ENCODE measurements at regions not wholly inside any gene's neighbourhood (a gene's known extent, or its start where the extent isn't known, plus 50 kb on each side); places are given as distances from the start of the nearest gene placed in this dataset.

DNA sequence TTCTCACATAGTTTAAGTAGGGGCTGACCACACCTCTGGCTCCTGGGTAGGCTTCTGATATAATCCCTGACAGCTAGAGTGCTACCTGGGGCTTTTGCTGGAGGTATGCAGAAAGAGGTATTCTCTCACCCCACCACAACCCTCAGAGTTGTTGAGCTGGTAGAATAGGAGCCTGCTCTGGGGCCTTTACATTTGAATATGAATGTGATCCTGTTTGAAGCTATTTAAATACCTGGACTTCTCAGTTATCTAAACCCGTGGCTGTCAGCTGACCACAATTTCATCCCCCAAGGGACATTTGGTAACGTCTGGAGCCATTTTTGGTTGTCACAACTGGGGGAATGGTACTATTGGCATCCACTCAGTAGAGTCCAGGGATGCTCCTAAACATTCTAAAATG, 669.1 kb downstream of the SATB2 start:
- ChIA-PET CTCF (interaction anchor here (1.3 kb wide), 1 partner anchor 9 kb away, joined by 4 read pairs; no protein-coding TSS in a partner anchor), POLR2A (no interaction called here)
- H3K4me1 ChIP-seq (ENCODE audit: control insufficient read depth in 1 of 2, insufficient read depth in 2 of 2, low read depth in 1 of 2, low read length in 1 of 2) = no peaks in the 10 kb centered on the region
- no peak overlapping the region for H3K4me3 ChIP-seq (ENCODE audit: low read depth in 2 of 2, low read length in 1 of 2)
- WGBS (ENCODE audit: low lambda C conversion rate) = 0% methylated on average over 2 of the region's 2 CpGs
- no peaks in the 10 kb centered on the region for H3F3A ChIP-seq (replicated peaks; ENCODE audit: insufficient read depth)
- no peaks in the 10 kb centered on the region for H3K36me3 ChIP-seq (replicated peaks in 1 of 2; ENCODE audit: control insufficient read depth in 1 of 2, insufficient read depth in 2 of 2, low read length in 1 of 2)
- no peak overlapping the region for H2AFZ ChIP-seq (ENCODE audit: low read depth)
- no peaks in the 10 kb centered on the region for H3K9me2 ChIP-seq
- H3K27ac ChIP-seq (ENCODE audit: low read depth in 2 of 2, low read length in 1 of 2) = no peak overlapping the region
- H3K79me2 ChIP-seq (ENCODE audit: insufficient read depth) = no peaks in the 10 kb centered on the region
- no peak overlapping the region for H3K4me2 ChIP-seq
- no peak for DNase-seq
- no peak for TF ChIP-seq PBX3 (IDR thresholded peaks at IDR 0.05)
- no peak for TF ChIP-seq USF1 (IDR thresholded peaks at IDR 0.05; ENCODE audit: borderline replicate concordance, low read depth)
- TF ChIP-seq ELF1 (IDR thresholded peaks at IDR 0.05) = no peak
- no peak for TF ChIP-seq TAF1 (IDR thresholded peaks at IDR 0.05; ENCODE audit: borderline replicate concordance, low read depth, low read length)
- TF ChIP-seq MAX (IDR thresholded peaks at IDR 0.05; ENCODE audit: low read depth) = no peak
- TF ChIP-seq ZBTB33 (IDR thresholded peaks at IDR 0.05; ENCODE audit: borderline replicate concordance, low read depth) = no peak
- TF ChIP-seq NRF1 (IDR thresholded peaks at IDR 0.05; ENCODE audit: low read depth, low read length) = no peak
- no peak for TF ChIP-seq MEF2A (IDR thresholded peaks at IDR 0.05; ENCODE audit: borderline replicate concordance, low read depth)
- H3K27me3 ChIP-seq (ENCODE audit: insufficient read depth) = no peaks in the 10 kb centered on the region
- H4K20me1 ChIP-seq (ENCODE audit: insufficient read depth) = no peaks in the 10 kb centered on the region
- no peaks in the 10 kb centered on the region for H3K9me3 ChIP-seq
- no peak overlapping the region for H3K9ac ChIP-seq

DNA sequence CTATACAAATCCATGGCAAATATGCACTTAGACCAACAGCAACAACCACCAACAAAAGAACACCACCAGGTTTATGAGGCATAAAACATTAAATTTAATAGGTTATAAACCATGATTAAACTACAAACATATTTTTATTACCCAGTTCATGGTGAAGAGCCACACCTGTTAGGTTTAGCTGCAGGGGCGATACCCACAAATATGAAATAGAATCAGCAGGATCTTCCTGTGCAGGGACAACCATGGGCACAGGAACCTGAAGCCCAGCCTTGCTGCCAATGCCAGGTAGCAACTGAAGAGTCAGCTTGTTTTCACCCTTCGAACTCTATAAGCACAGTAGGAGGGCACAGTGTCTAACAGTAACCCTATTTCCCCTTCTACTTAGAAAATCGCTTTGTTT, 675.0 kb downstream of the SATB2 start:
- H3K27me3 ChIP-seq (ENCODE audit: insufficient read depth) = no peaks in the 10 kb centered on the region
- no peak overlapping the region for H3K4me3 ChIP-seq (ENCODE audit: low read depth in 2 of 2, low read length in 1 of 2)
- H3K9me3 ChIP-seq = no peaks in the 10 kb centered on the region
- no peaks in the 10 kb centered on the region for H3K79me2 ChIP-seq (ENCODE audit: insufficient read depth)
- H3K4me1 ChIP-seq (ENCODE audit: control insufficient read depth in 1 of 2, insufficient read depth in 2 of 2, low read depth in 1 of 2, low read length in 1 of 2) = no peaks in the 10 kb centered on the region
- no peak overlapping the region for H3K9ac ChIP-seq
- no peak overlapping the region for H3K4me2 ChIP-seq
- no peaks in the 10 kb centered on the region for H4K20me1 ChIP-seq (ENCODE audit: insufficient read depth)
- no peak overlapping the region for H3K27ac ChIP-seq (ENCODE audit: low read depth in 2 of 2, low read length in 1 of 2)
- ChIA-PET POLR2A (no interaction called here), CTCF (no interaction called here)
- no peaks in the 10 kb centered on the region for H3F3A ChIP-seq (replicated peaks; ENCODE audit: insufficient read depth)
- DNase-seq = no peak
- no peaks in the 10 kb centered on the region for H3K36me3 ChIP-seq (replicated peaks in 1 of 2; ENCODE audit: control insufficient read depth in 1 of 2, insufficient read depth in 2 of 2, low read length in 1 of 2)
- no peak overlapping the region for H2AFZ ChIP-seq (ENCODE audit: low read depth)
- H3K9me2 ChIP-seq = no peaks in the 10 kb centered on the region
- 2% methylated on average over 3 of the region's 3 CpGs for WGBS (ENCODE audit: low lambda C conversion rate)
- TF ChIP-seq TCF12 (IDR thresholded peaks at IDR 0.05) (no peak), ELF1 (IDR thresholded peaks at IDR 0.05) (no peak), FOXM1 (IDR thresholded peaks at IDR 0.05; ENCODE audit: low read depth) (no peak), YY1 (IDR thresholded peaks at IDR 0.05; ENCODE audit: low read depth) (no peak), RXRA (IDR thresholded peaks at IDR 0.05; ENCODE audit: borderline replicate concordance, low read depth) (no peak), REST (IDR thresholded peaks at IDR 0.05; ENCODE audit: low read depth, low read length) (no peak), FOSL2 (IDR thresholded peaks at IDR 0.05; ENCODE audit: borderline replicate concordance, low read depth) (no peak), RAD21 (IDR thresholded peaks at IDR 0.05; ENCODE audit: low read length) (no peak), MXI1 (IDR thresholded peaks at IDR 0.05; ENCODE audit: low read depth, low read length) (no peak), SIN3A (IDR thresholded peaks at IDR 0.05; ENCODE audit: borderline replicate concordance, low read depth, low read length) (no peak), EP300 (IDR thresholded peaks at IDR 0.05; ENCODE audit: borderline replicate concordance in 1 of 2, low read depth in 1 of 2, low read length in 1 of 2) (no peak), RFX5 (IDR thresholded peaks at IDR 0.05; ENCODE audit: low read length) (no peak), POLR2AphosphoS5 (IDR thresholded peaks at IDR 0.05; ENCODE audit: low read depth, low read length) (no peak), ZBTB33 (IDR thresholded peaks at IDR 0.05; ENCODE audit: borderline replicate concordance, low read depth) (no peak)
